Endothelial cell of umbilical vein (primary cell): ENCODE measurements at regions not wholly inside any gene's neighbourhood (a gene's known extent, or its start where the extent isn't known, plus 50 kb on each side); places are given as distances from the start of the nearest gene placed in this dataset.

Experiments
- BruUV-seq: library from RNA; stranded (reverse); fragments of 400-500 nt; replicated peaks from 2 replicates; lab custom pipeline; 2021; lab: Mats Ljungman, UMichigan
- CTCF ChIA-PET: fragments of 300-600, 350-600 bp; sonication (Branson Sonifier 250); formaldehyde crosslinking; loops from one replicate; lab custom pipeline; 2021; ENCODE audit warnings: antibody characterized with exemption, inconsistent platforms; lab: Charles Lee
- POLR2A ChIA-PET: fragments of 300-600, 350-600 bp; sonication (Branson Sonifier 250); formaldehyde crosslinking; loops from one replicate; lab custom pipeline; 2021; ENCODE audit warnings: antibody characterized with exemption, inconsistent platforms; lab: Charles Lee
- DNase-seq: peaks from one replicate; pipeline ENCODE4 v3.0.0-alpha.2; 2011; ENCODE audit warnings: low read depth, low spot score
- FAIRE-seq: peaks from 2 replicates; lab custom pipeline; 2011; peaks lifted over from hg19 to GRCh38; lab: Jason Lieb, UNC
- H2AFZ ChIP-seq: 2 replicates; pipeline ENCODE4 v1.6.0; 2012; ENCODE audit warnings: low read depth, low read length, control low read depth, inconsistent platforms
- H3K27ac ChIP-seq: 2 replicates; pipeline ENCODE4 v1.5.1; 2011; ENCODE audit warnings: low read depth, mild to moderate bottlenecking, control low read depth, low read length, moderate library complexity; ENCODE audit not compliant: insufficient read depth
- H3K27me3 ChIP-seq, 2 experiments: 2 replicates each; pipeline versions ENCODE4 v1.6.0 to v1.6.1; 2011; ENCODE audit warnings: low read length in 2 of 2, mixed read lengths in 1 of 2; ENCODE audit not compliant: control insufficient read depth in 2 of 2, insufficient read depth in 2 of 2
- H3K36me3 ChIP-seq, 2 experiments: 2 replicates in 1 of 2; 3 replicates in 1 of 2; pipeline ENCODE4 v1.5.1; 2011; ENCODE audit warnings: low read length in 2 of 2, mild to moderate bottlenecking in 1 of 2, moderate library complexity in 1 of 2; ENCODE audit not compliant: control insufficient read depth in 2 of 2, insufficient read depth in 2 of 2; ENCODE audit errors: extremely low read depth in 1 of 2
- H3K4me1 ChIP-seq: 3 replicates; pipeline ENCODE4 v1.5.1; 2011; ENCODE audit warnings: mild to moderate bottlenecking, low read length; ENCODE audit not compliant: control insufficient read depth, insufficient read depth; ENCODE audit errors: extremely low read depth
- H3K4me2 ChIP-seq: 2 replicates; pipeline ENCODE4 v1.6.1; 2011; ENCODE audit warnings: low read length, control low read depth, mixed read lengths; ENCODE audit not compliant: insufficient read depth
- H3K4me3 ChIP-seq, 3 experiments: fragments of 200-600 bp in 1 of 3; sonication (generic), shearing (Covaris generic) in 1 of 3; replicated peaks in 1 of 3; 2 replicates each; pipeline ENCODE4 v1.5.1; 2011 to 2016; ENCODE audit warnings: control low read depth in 3 of 3, low read length in 3 of 3, mild to moderate bottlenecking in 2 of 3, inconsistent platforms in 1 of 3, low read depth in 1 of 3, moderate library complexity in 1 of 3; ENCODE audit not compliant: insufficient read depth in 1 of 3
- H3K79me2 ChIP-seq: 2 replicates; pipeline ENCODE4 v1.6.0; 2012; ENCODE audit warnings: low read length, inconsistent platforms; ENCODE audit not compliant: control insufficient read depth, insufficient read depth
- H3K9ac ChIP-seq: replicated peaks from 2 replicates; pipeline ENCODE3; 2011; ENCODE audit warnings: low read length, control low read depth; ENCODE audit not compliant: insufficient read depth; ENCODE audit errors: extremely low read depth
- H3K9me1 ChIP-seq: replicated peaks from 3 replicates; pipeline ENCODE4 v1.6.0; 2011; ENCODE audit warnings: mild to moderate bottlenecking, low read length; ENCODE audit not compliant: control insufficient read depth, insufficient read depth; ENCODE audit errors: extremely low read depth
- H3K9me3 ChIP-seq: replicated peaks from 2 replicates; pipeline ENCODE4 v1.5.1; 2012; ENCODE audit warnings: low read length, inconsistent platforms; ENCODE audit not compliant: control insufficient read depth, insufficient read depth
- H4K20me1 ChIP-seq: replicated peaks from 2 replicates; pipeline ENCODE3; 2011; ENCODE audit warnings: mild to moderate bottlenecking, low read length; ENCODE audit not compliant: control insufficient read depth, insufficient read depth; ENCODE audit errors: extremely low read depth
- EZH2 ChIP-seq: IDR thresholded peaks from 2 replicates; pipeline ENCODE4 v1.6.1; 2012; ENCODE audit warnings: borderline replicate concordance, low read depth, mild to moderate bottlenecking, moderate library complexity, low read length, inconsistent platforms; ENCODE audit not compliant: severe bottlenecking
- FOS ChIP-seq: IDR thresholded peaks from 2 replicates; pipeline ENCODE4 v1.6.1; 2011; ENCODE audit warnings: mild to moderate bottlenecking, low read length, moderate library complexity, borderline replicate concordance; ENCODE audit not compliant: insufficient read depth
- GATA2 ChIP-seq: IDR thresholded peaks from 2 replicates; pipeline ENCODE4 v1.7.0; 2011; ENCODE audit warnings: low read depth, mild to moderate bottlenecking, moderate library complexity, mixed read lengths, low read length; ENCODE audit not compliant: insufficient read length, insufficient read depth
- JUN ChIP-seq: IDR thresholded peaks from 2 replicates; pipeline ENCODE4 v1.6.1; 2011; ENCODE audit warnings: borderline replicate concordance, low read depth; ENCODE audit not compliant: insufficient read length, insufficient read depth
- MYC ChIP-seq: IDR thresholded peaks from one replicate; pipeline ENCODE4 v1.6.1; 2011; ENCODE audit warnings: mild to moderate bottlenecking, low read depth, low read length
- POLR2A ChIP-seq: IDR thresholded peaks from 2 replicates; pipeline ENCODE4 v1.6.1; 2012; ENCODE audit warnings: low read depth, mild to moderate bottlenecking, control low read depth, low read length
- POLR2AphosphoS5 ChIP-seq: IDR thresholded peaks from 2 replicates; pipeline ENCODE4 v1.6.1; 2012; ENCODE audit warnings: low read depth, mild to moderate bottlenecking, control low read depth, low read length, moderate library complexity; ENCODE audit not compliant: insufficient read depth
- dilution Hi-C: fragments of 300-500 bp; cut with MboI; formaldehyde crosslinking; loops from one replicate; pipeline ENCODE4 v1.15.0; 2019; ENCODE audit warnings: low sequenced_read_pairs; ENCODE audit not compliant: extremely low pct_ligation_motif_present
- intact Hi-C: fragments of 100-400 bp; cut with micrococcal nuclease; formaldehyde crosslinking; loops from one replicate; pipeline ENCODE4 v1.10.0; 2022
- TF ChIP-seq, protein P1 (sequence below): IDR thresholded peaks from 2 replicates; pipeline ENCODE4 v1.6.1; 2011; ENCODE audit not compliant: insufficient read depth, insufficient read length
- TF ChIP-seq, protein P2 (sequence below), 2 donors: IDR thresholded peaks; 1 replicate in 1 of 2; 2 replicates in 1 of 2; pipeline ENCODE4 v1.5.1; 2011; ENCODE audit warnings: low read length in 2 of 2, mild to moderate bottlenecking in 2 of 2, moderate library complexity in 2 of 2, control low read depth in 1 of 2, inconsistent platforms in 1 of 2, low read depth in 1 of 2; ENCODE audit not compliant: insufficient read depth in 1 of 2; ENCODE audit errors: extremely low read depth in 1 of 2

DNA sequence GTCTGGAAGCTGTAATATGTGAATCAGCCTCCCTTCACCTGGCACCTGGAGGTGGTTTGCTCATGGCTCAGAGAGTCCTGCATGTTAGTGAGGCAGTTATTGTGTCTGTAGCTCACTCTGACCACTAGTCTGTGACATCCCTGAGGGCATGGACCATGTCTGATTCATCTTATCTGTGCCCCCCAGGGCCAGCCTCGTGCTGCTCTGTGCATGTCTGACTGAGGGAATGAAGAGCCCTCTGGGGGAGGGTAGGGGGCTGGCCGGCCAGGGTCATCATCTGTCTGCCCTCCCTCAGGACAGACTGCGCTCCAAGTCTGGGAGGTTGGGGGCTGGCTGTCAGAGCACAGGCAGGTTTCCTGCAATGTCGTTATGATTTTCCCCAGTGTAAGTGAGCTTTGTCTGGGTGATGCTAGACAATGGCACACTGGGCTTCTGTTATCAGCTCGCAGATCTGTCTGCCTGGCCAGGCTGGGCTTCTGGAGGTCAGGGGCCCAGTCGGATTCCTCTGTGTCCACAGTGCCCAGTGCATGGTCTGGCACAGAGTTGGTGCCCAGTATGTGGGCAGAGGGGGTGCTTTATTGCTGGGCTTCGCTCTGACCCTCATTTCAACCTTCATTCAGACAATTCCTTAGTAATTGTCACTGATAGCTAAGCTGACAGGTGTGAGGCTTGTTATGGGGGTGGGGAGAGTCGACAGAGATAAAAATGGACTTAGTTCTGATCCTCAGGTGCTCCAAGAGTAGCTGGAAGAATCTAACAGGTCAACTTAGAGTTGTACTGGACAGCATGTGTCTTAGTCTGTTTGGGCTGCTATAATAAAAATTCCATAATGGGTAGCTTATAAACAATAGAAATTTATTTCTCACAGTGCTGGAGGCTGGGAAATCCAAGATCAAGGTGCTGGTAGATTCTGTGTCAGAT, 85.7 kb upstream of the SHB start:
- BruUV-seq, result no TSS peak
- no peaks in the 10 kb centered on the region for H3K79me2 ChIP-seq
- intact Hi-C loops, result no loop called here
- H4K20me1 ChIP-seq, result no peaks in the 10 kb centered on the region
- ChIA-PET POLR2A (no interaction called here), CTCF (interaction anchor here (0.6 to 4.6 kb wide), 7 partner anchors 29 to 241 kb away, joined by 3 to 17 read pairs (median 5); no protein-coding TSS in a partner anchor)
- H3K36me3 ChIP-seq, result no peaks in the 10 kb centered on the region
- no peak overlapping the region for H3K27ac ChIP-seq
- no peaks in the 10 kb centered on the region for H3K4me1 ChIP-seq
- no peaks in the 10 kb centered on the region for H3K9me1 ChIP-seq
- TF ChIP-seq GATA2 (no peak), EZH2 (no peak), POLR2A (no peak), MYC (no peak), POLR2AphosphoS5 (no peak), FOS (no peak), JUN (no peak)
- TF ChIP-seq, protein P1, sequence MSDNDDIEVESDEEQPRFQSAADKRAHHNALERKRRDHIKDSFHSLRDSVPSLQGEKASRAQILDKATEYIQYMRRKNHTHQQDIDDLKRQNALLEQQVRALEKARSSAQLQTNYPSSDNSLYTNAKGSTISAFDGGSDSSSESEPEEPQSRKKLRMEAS, result no peak
- TF ChIP-seq, protein P2, sequence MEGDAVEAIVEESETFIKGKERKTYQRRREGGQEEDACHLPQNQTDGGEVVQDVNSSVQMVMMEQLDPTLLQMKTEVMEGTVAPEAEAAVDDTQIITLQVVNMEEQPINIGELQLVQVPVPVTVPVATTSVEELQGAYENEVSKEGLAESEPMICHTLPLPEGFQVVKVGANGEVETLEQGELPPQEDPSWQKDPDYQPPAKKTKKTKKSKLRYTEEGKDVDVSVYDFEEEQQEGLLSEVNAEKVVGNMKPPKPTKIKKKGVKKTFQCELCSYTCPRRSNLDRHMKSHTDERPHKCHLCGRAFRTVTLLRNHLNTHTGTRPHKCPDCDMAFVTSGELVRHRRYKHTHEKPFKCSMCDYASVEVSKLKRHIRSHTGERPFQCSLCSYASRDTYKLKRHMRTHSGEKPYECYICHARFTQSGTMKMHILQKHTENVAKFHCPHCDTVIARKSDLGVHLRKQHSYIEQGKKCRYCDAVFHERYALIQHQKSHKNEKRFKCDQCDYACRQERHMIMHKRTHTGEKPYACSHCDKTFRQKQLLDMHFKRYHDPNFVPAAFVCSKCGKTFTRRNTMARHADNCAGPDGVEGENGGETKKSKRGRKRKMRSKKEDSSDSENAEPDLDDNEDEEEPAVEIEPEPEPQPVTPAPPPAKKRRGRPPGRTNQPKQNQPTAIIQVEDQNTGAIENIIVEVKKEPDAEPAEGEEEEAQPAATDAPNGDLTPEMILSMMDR (IDR thresholded peaks at IDR 0.05; ENCODE audit: extremely low read depth in 1 of 2, insufficient read depth in 1 of 2, low read depth in 1 of 2, low read length in 2 of 2), result no peak
- H3K4me2 ChIP-seq, result no peak overlapping the region
- H3K9me3 ChIP-seq, result no peaks in the 10 kb centered on the region
- FAIRE-seq, result no peak
- dilution Hi-C loops, result no loop called here
- peaks cover 0 to 4% of the 10 kb centered on the region in 2 experiments for H3K27me3 ChIP-seq
- H3K4me3 ChIP-seq, result no peak overlapping the region
- DNase-seq, result no peak
- no peak overlapping the region for H2AFZ ChIP-seq
- H3K9ac ChIP-seq, result no peak overlapping the region
